IMR-90 (cell line): ENCODE measurements at regions not wholly inside any gene's neighbourhood (a gene's known extent, or its start where the extent isn't known, plus 50 kb on each side); places are given as distances from the start of the nearest gene placed in this dataset.

ENCODE experiments used
- ATAC-seq: fragments of 200-7000 bp; cut with Tn5 transposase; 2 replicates; pipeline ENCODE4 v1.9.1; 2020; ENCODE audit warnings: low read depth, mild to moderate bottlenecking, moderate library complexity
- BruUV-seq: library from RNA; stranded (reverse); fragments of 400-500 nt; replicated peaks from 2 replicates; lab custom pipeline; 2021; lab: Mats Ljungman, UMichigan
- CTCF ChIA-PET: fragments of 300-600 bp; formaldehyde crosslinking; extraction: SDS; loops from one replicate; lab custom pipeline; 2021; ENCODE audit warnings: antibody characterized with exemption; lab: Yijun Ruan, JAX
- POLR2A ChIA-PET: fragments of 300-600 bp; sonication (Branson Sonifier 250); formaldehyde crosslinking; loops from one replicate; lab custom pipeline; 2022; ENCODE audit warnings: antibody characterized with exemption; ENCODE audit not compliant: unreplicated experiment; lab: Charles Lee
- DNase-seq: peaks from one replicate; pipeline ENCODE4 v3.0.0; 2013
- H2AFZ ChIP-seq: replicated peaks from 2 replicates; pipeline ENCODE3; 2013; ENCODE audit warnings: low read length, mild to moderate bottlenecking; ENCODE audit not compliant: poor library complexity
- H2AK5ac ChIP-seq: 2 replicates; pipeline ENCODE4 v1.6.1; 2013; ENCODE audit warnings: low read depth, low read length, inconsistent platforms
- H2AK9ac ChIP-seq: replicated peaks from 2 replicates; pipeline ENCODE3; 2013; ENCODE audit warnings: mild to moderate bottlenecking, low read depth, low read length, moderate library complexity; ENCODE audit not compliant: poor library complexity
- H2BK120ac ChIP-seq: 2 replicates; pipeline ENCODE4 v1.6.1; 2013; ENCODE audit warnings: low read depth, low read length, inconsistent platforms
- H2BK15ac ChIP-seq: 3 replicates; pipeline ENCODE4 v1.6.1; 2013; ENCODE audit warnings: low read depth, low read length, inconsistent platforms
- H2BK20ac ChIP-seq: 2 replicates; pipeline ENCODE4 v1.6.1; 2013; ENCODE audit warnings: low read depth, mild to moderate bottlenecking, inconsistent platforms, low read length, moderate library complexity
- H2BK5ac ChIP-seq: 2 replicates; pipeline ENCODE4 v1.6.1; 2013; ENCODE audit warnings: mild to moderate bottlenecking, low read depth, low read length, inconsistent platforms; ENCODE audit not compliant: poor library complexity, severe bottlenecking
- H3K14ac ChIP-seq: replicated peaks from 2 replicates; pipeline ENCODE4 v1.6.1; 2013; ENCODE audit warnings: low read depth, low read length, inconsistent platforms
- H3K18ac ChIP-seq: 2 replicates; pipeline ENCODE4 v1.6.1; 2013; ENCODE audit warnings: low read depth, low read length, control low read depth
- H3K23ac ChIP-seq: 2 replicates; pipeline ENCODE4 v1.6.1; 2013; ENCODE audit warnings: low read depth, low read length, inconsistent platforms
- H3K27ac ChIP-seq: 2 replicates; pipeline ENCODE4 v1.5.1; 2013; ENCODE audit warnings: mild to moderate bottlenecking, control low read depth, low read length; ENCODE audit not compliant: insufficient read depth
- H3K27me3 ChIP-seq: 2 replicates; pipeline ENCODE4 v1.6.1; 2013; ENCODE audit warnings: low read length; ENCODE audit not compliant: control insufficient read depth, insufficient read depth
- H3K36me3 ChIP-seq: 2 replicates; pipeline ENCODE4 v1.6.1; 2013; ENCODE audit warnings: low read length, mixed read lengths; ENCODE audit not compliant: control insufficient read depth, insufficient read depth
- H3K4ac ChIP-seq: 2 replicates; pipeline ENCODE4 v1.6.1; 2013; ENCODE audit warnings: low read depth, low read length, inconsistent platforms
- H3K4me1 ChIP-seq: 2 replicates; pipeline ENCODE4 v1.6.1; 2013; ENCODE audit warnings: low read length, mixed read lengths; ENCODE audit not compliant: control insufficient read depth, insufficient read depth
- H3K4me2 ChIP-seq: 2 replicates; pipeline ENCODE4 v1.6.1; 2013; ENCODE audit warnings: low read depth, mild to moderate bottlenecking, control low read depth, low read length, moderate library complexity
- H3K4me3 ChIP-seq: 2 replicates; pipeline ENCODE4 v1.5.1; 2013; ENCODE audit warnings: low read depth, mild to moderate bottlenecking, control low read depth, low read length, moderate library complexity; ENCODE audit not compliant: insufficient read depth
- H3K56ac ChIP-seq: 2 replicates; pipeline ENCODE4 v1.6.1; 2013; ENCODE audit warnings: low read length, inconsistent platforms; ENCODE audit not compliant: insufficient read depth; ENCODE audit errors: extremely low read depth
- H3K79me1 ChIP-seq, 2 experiments: 2 replicates each; pipeline ENCODE4 v1.6.1; 2013; ENCODE audit warnings: low read length in 2 of 2, inconsistent platforms in 1 of 2, low read depth in 1 of 2
- H3K9ac ChIP-seq: 2 replicates; pipeline ENCODE4 v1.6.1; 2013; ENCODE audit warnings: low read depth, low read length, control low read depth
- H3K9me1 ChIP-seq: 2 replicates; pipeline ENCODE4 v1.6.1; 2013; ENCODE audit warnings: low read length, inconsistent platforms; ENCODE audit not compliant: insufficient read depth
- H3K9me3 ChIP-seq: 2 replicates; pipeline ENCODE4 v1.6.1; 2013; ENCODE audit warnings: low read length; ENCODE audit not compliant: control insufficient read depth, insufficient read depth
- H4K20me1 ChIP-seq: 2 replicates; pipeline ENCODE4 v1.6.1; 2013; ENCODE audit warnings: low read length, inconsistent platforms; ENCODE audit not compliant: insufficient read depth
- H4K5ac ChIP-seq: 2 replicates; pipeline ENCODE4 v1.6.1; 2013; ENCODE audit warnings: mild to moderate bottlenecking, low read depth, low read length, control low read depth
- H4K8ac ChIP-seq, 2 experiments: 2 replicates each; pipeline ENCODE4 v1.6.1; 2013; ENCODE audit warnings: low read depth in 2 of 2, low read length in 2 of 2, control low read depth in 1 of 2, inconsistent platforms in 1 of 2
- H4K91ac ChIP-seq: 2 replicates; pipeline ENCODE4 v1.6.1; 2013; ENCODE audit warnings: low read depth, low read length, inconsistent platforms; ENCODE audit not compliant: insufficient read depth
- CEBPB ChIP-seq: IDR thresholded peaks from 2 replicates; pipeline ENCODE4 v1.6.1; 2012; ENCODE audit warnings: low read depth, low read length, improper control_type of control experiment
- SMC3 ChIP-seq: fragments of 150-350 bp; IDR thresholded peaks from 2 replicates; pipeline ENCODE4 v1.6.1; 2016; ENCODE audit warnings: low read depth, mild to moderate bottlenecking, antibody characterized with exemption, low read length, moderate library complexity
- WGBS, 2 experiments: methylation state at CpG; one replicate each; pipeline versions ENCODE4 v1.1.5 to v1.1.7; 2013; ENCODE audit warnings: missing lambda C conversion rate in 2 of 2; ENCODE audit not compliant: insufficient read length in 1 of 2; ENCODE audit errors: extremely low coverage in 2 of 2; 5-methylcytosine and 5-hydroxymethylcytosine counted together
- dilution Hi-C: fragments of 300-500 bp; cut with HindIII; formaldehyde crosslinking; loops from one replicate; pipeline ENCODE4 v1.14.3; 2018; ENCODE audit warnings: low sequenced_read_pairs; ENCODE audit not compliant: unreplicated experiment
- in situ Hi-C: fragments of 300-500 bp; cut with MboI; formaldehyde crosslinking; loops from 3 replicates; pipeline ENCODE4 v1.14.3; 2019; ENCODE audit warnings: low sequenced_read_pairs, inconsistent platforms, mixed read lengths
- intact Hi-C: fragments of 100-400 bp; cut with micrococcal nuclease; formaldehyde crosslinking; loops from 2 replicates; pipeline ENCODE4 v1.10.0; 2022

GRCh38 chr12:89247967-89248366, 104.3 kb downstream of the DUSP6 start:
- Histone ChIP-seq H3K56ac (no peak overlapping the region), H2BK5ac (no peak overlapping the region), H3K36me3 (no peaks in the 10 kb centered on the region), H3K4me3 (no peak overlapping the region), H4K5ac (no peak overlapping the region), H4K91ac (no peak overlapping the region), H3K9ac (no peak overlapping the region), H3K23ac (no peak overlapping the region), H3K27ac (no peak overlapping the region), H3K9me3 (no peaks in the 10 kb centered on the region), H2BK15ac (no peak overlapping the region), H3K14ac (no peak overlapping the region), H2AFZ (no peak overlapping the region), H3K79me1 (no peaks in the 10 kb centered on the region), H2AK5ac (no peak overlapping the region), H3K4me2 (no peak overlapping the region), H4K20me1 (no peaks in the 10 kb centered on the region), H2BK120ac (no peak overlapping the region), H3K9me1 (peaks cover 12% of the 10 kb centered on the region), H2AK9ac (no peak overlapping the region), H3K18ac (no peak overlapping the region), H2BK20ac (no peak overlapping the region), H3K4me1 (peaks cover 17% of the 10 kb centered on the region), H3K27me3 (no peaks in the 10 kb centered on the region), H4K8ac (no peak overlapping the region), H3K4ac (no peak overlapping the region)
- DNase-seq (peak; percentile 33), ATAC-seq (no peak)
- POLR2A ChIA-PET: interaction anchor here (0.6 kb wide), 1 partner anchor 98 kb away, joined by 5 read pairs; no protein-coding TSS in a partner anchor
- intact Hi-C loops (loop anchor here (10.0 kb wide), 1 partner anchor 207 kb away; no protein-coding TSS in a partner anchor), dilution Hi-C loops (no loop called here), in situ Hi-C loops (no loop called here)
- BruUV-seq: no TSS peak
- CTCF ChIA-PET: interaction anchor here (0.8 kb wide), 1 partner anchor 9 kb away, joined by 6 read pairs; no protein-coding TSS in a partner anchor
- no peak for TF ChIP-seq SMC3
- 0 out of 2 replicates have a peak, but pooled peaks have one; percentile 41 for TF ChIP-seq CEBPB
- WGBS, 2 experiments: no CpG with 5 or more reads among the region's 2 CpGs
